ENCODE measurements at regions not wholly inside any gene's neighbourhood (a gene's known extent, or its start where the extent isn't known, plus 50 kb on each side); places are given as distances from the start of the nearest gene placed in this dataset.

DNA sequence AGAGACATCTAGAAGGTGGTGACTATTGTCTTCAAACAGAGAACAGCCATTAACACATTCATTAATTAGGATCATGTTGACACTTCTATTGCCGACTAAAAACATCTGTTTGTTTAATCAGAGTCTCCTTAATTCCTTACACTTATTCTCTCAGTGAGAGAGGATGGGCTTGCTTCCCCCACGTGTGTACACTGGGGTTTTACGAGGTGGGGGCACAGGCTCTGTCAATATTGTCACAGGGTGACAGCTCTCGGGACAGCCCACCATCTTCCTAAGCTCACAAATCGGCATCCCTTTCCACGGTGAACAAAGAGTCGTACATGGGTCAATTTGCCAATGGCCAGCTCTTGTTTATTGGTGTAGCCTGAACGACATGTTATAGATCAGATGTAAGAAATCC, 413.2 kb downstream of the MIAT start:
- TF ChIP-seq EZH2 (IDR thresholded peaks at IDR 0.05; ENCODE audit: borderline replicate concordance, low read depth, low read length, poor library complexity, severe bottlenecking) = no peak
- TF ChIP-seq, protein P1, sequence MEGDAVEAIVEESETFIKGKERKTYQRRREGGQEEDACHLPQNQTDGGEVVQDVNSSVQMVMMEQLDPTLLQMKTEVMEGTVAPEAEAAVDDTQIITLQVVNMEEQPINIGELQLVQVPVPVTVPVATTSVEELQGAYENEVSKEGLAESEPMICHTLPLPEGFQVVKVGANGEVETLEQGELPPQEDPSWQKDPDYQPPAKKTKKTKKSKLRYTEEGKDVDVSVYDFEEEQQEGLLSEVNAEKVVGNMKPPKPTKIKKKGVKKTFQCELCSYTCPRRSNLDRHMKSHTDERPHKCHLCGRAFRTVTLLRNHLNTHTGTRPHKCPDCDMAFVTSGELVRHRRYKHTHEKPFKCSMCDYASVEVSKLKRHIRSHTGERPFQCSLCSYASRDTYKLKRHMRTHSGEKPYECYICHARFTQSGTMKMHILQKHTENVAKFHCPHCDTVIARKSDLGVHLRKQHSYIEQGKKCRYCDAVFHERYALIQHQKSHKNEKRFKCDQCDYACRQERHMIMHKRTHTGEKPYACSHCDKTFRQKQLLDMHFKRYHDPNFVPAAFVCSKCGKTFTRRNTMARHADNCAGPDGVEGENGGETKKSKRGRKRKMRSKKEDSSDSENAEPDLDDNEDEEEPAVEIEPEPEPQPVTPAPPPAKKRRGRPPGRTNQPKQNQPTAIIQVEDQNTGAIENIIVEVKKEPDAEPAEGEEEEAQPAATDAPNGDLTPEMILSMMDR (conservative IDR thresholded peaks at IDR 0.05; ENCODE audit: low read depth, low read length) = no peak

Measured in A673 (cell line).